ENCODE measurements at regions not wholly inside any gene's neighbourhood (a gene's known extent, or its start where the extent isn't known, plus 50 kb on each side); places are given as distances from the start of the nearest gene placed in this dataset.

DNA sequence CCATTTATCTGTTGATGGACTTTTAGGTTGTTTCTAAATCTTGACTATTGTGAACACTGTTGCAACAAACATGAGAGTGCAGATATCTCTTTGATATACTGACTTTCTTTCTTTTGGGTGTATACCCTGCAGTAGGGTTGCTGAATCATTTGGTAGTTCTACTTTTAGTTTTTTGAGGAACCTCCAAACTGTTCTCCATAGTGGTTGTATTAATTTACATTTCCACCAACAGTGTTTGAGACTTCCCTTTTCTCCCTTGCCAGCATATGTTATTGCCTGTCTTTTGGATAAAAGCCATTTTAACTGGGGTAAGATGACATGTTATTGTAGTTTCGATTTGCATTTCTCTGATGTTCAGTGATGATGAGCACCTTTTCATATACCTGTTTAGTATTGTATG, 330.0 kb downstream of the DDX10 start:
- no peak overlapping the region for H3K27ac Mint-ChIP-seq (ENCODE audit: unreplicated experiment)
- TF ChIP-seq, protein P1, sequence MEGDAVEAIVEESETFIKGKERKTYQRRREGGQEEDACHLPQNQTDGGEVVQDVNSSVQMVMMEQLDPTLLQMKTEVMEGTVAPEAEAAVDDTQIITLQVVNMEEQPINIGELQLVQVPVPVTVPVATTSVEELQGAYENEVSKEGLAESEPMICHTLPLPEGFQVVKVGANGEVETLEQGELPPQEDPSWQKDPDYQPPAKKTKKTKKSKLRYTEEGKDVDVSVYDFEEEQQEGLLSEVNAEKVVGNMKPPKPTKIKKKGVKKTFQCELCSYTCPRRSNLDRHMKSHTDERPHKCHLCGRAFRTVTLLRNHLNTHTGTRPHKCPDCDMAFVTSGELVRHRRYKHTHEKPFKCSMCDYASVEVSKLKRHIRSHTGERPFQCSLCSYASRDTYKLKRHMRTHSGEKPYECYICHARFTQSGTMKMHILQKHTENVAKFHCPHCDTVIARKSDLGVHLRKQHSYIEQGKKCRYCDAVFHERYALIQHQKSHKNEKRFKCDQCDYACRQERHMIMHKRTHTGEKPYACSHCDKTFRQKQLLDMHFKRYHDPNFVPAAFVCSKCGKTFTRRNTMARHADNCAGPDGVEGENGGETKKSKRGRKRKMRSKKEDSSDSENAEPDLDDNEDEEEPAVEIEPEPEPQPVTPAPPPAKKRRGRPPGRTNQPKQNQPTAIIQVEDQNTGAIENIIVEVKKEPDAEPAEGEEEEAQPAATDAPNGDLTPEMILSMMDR (IDR thresholded peaks at IDR 0.05; ENCODE audit: unreplicated experiment): no peak
- H3K9me3 Mint-ChIP-seq (ENCODE audit: unreplicated experiment): no peaks in the 10 kb centered on the region
- no peak overlapping the region for H3K4me3 Mint-ChIP-seq (ENCODE audit: unreplicated experiment)
- DNase-seq (ENCODE audit: low spot score): no peak
- no peaks in the 10 kb centered on the region for H3K36me3 Mint-ChIP-seq (ENCODE audit: low read depth, unreplicated experiment)
- H3K27me3 Mint-ChIP-seq (ENCODE audit: unreplicated experiment): no peaks in the 10 kb centered on the region
- H3K4me1 Mint-ChIP-seq (ENCODE audit: unreplicated experiment): no peaks in the 10 kb centered on the region

DNA sequence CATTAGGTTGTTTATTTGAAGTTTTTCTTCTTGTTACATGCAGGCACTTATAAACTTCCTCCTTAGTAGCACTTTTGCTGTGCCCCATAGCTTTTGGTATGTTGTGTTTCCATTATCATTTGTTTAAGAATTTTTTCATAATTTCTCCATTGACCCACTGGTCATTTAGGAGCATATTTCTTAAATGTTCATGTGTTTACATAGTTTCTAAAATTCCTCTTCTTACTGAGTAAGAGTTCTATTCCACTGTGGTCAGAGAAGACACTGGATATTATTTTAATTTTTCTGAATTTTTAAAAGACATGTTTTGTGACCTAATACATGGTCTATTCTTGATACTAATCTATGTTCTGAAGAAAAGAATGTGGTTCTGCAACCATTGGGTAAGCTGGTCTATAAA, 333.0 kb downstream of the DDX10 start:
- H3K27me3 Mint-ChIP-seq (ENCODE audit: unreplicated experiment): no peaks in the 10 kb centered on the region
- DNase-seq (ENCODE audit: low spot score): no peak
- H3K36me3 Mint-ChIP-seq (ENCODE audit: low read depth, unreplicated experiment): no peaks in the 10 kb centered on the region
- TF ChIP-seq, protein P1 (IDR thresholded peaks at IDR 0.05; ENCODE audit: unreplicated experiment): no peak
- H3K27ac Mint-ChIP-seq (ENCODE audit: unreplicated experiment): no peak overlapping the region
- no peak overlapping the region for H3K4me3 Mint-ChIP-seq (ENCODE audit: unreplicated experiment)
- no peaks in the 10 kb centered on the region for H3K4me1 Mint-ChIP-seq (ENCODE audit: unreplicated experiment)
- no peaks in the 10 kb centered on the region for H3K9me3 Mint-ChIP-seq (ENCODE audit: unreplicated experiment)

DNA sequence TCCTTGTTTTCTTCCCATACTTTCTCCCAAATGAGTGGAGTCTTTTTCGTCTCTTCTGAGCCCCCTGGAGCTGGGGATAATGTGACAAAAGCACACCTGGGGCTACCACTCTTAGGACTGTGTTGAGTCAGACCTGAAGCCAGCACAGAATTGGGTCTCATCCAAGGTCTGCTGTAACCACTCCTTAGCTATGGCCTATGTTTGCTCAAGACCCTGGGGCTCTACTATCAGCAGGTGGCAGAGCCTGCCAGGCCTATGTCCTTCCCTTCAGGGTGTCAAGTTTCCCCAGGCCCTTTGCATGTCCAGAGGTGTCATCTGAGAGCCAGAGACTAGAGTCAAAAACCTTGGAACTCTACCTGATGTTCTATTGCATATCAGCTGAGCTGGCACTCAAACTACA, 335.7 kb downstream of the DDX10 start:
- Mint-ChIP-seq H3K27ac (ENCODE audit: unreplicated experiment) (no peak overlapping the region), H3K9me3 (ENCODE audit: unreplicated experiment) (no peaks in the 10 kb centered on the region), H3K4me1 (ENCODE audit: unreplicated experiment) (no peaks in the 10 kb centered on the region), H3K36me3 (ENCODE audit: low read depth, unreplicated experiment) (no peaks in the 10 kb centered on the region), H3K27me3 (ENCODE audit: unreplicated experiment) (peaks cover 2% of the 10 kb centered on the region), H3K4me3 (ENCODE audit: unreplicated experiment) (no peak overlapping the region)
- DNase-seq (ENCODE audit: low spot score): no peak
- TF ChIP-seq, protein P1 (IDR thresholded peaks at IDR 0.05; ENCODE audit: unreplicated experiment): no peak

DNA sequence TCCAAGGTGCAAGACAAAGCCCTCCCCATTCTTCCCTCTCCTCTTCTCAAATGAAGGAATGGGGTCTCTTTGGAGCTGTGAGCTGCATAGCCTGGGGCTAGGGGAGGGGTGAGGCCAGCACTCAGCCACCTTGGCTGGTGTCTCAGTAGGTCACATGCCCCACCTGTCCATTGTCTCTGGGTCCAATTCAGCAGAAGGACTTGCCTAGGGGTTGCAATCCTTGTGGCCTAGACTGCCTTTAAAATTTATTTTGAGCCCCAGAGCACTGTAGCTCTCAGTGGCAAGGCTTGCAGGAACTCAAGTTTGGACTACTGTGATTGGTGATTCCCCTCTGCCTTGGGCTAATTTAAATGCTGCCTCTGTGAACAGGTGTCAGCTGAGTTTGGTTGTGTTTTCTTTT, 336.7 kb downstream of the DDX10 start:
- H3K4me1 Mint-ChIP-seq (ENCODE audit: unreplicated experiment): no peaks in the 10 kb centered on the region

DNA sequence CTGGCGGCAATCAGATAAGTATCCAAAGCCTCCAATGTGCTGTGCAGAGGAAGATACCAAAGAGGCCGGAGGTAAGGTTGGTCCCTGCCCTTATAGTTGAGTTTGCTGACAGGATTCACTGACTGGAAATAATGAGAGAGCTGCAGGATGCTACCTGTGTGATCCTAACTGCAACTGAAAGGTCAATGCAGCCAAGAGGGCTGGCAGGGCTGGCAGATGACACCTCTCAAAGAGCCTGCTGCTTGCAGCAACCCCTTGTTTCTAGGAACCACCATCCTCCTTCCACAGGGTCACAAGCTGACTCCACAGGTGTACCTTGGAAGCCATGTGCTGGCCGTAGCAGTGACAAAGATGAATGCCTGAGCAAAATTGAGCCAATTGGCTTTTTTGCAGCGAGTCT, 348.1 kb downstream of the DDX10 start:
- Mint-ChIP-seq H3K9me3 (ENCODE audit: unreplicated experiment) (no peaks in the 10 kb centered on the region), H3K4me1 (ENCODE audit: unreplicated experiment) (no peaks in the 10 kb centered on the region), H3K27ac (ENCODE audit: unreplicated experiment) (no peak overlapping the region), H3K36me3 (ENCODE audit: low read depth, unreplicated experiment) (no peaks in the 10 kb centered on the region), H3K4me3 (ENCODE audit: unreplicated experiment) (no peak overlapping the region), H3K27me3 (ENCODE audit: unreplicated experiment) (peaks cover 2% of the 10 kb centered on the region)
- no peak for DNase-seq (ENCODE audit: low spot score)
- TF ChIP-seq, protein P1 (IDR thresholded peaks at IDR 0.05; ENCODE audit: unreplicated experiment): no peak

More for the DNA sequence above, 336.7 kb downstream of the DDX10 start:
- Mint-ChIP-seq H3K4me3 (ENCODE audit: unreplicated experiment) (no peak overlapping the region), H3K36me3 (ENCODE audit: low read depth, unreplicated experiment) (no peaks in the 10 kb centered on the region), H3K27me3 (ENCODE audit: unreplicated experiment) (peaks cover 2% of the 10 kb centered on the region), H3K27ac (ENCODE audit: unreplicated experiment) (no peak overlapping the region), H3K9me3 (ENCODE audit: unreplicated experiment) (no peaks in the 10 kb centered on the region)
- DNase-seq (ENCODE audit: low spot score): no peak
- TF ChIP-seq, protein P1 (IDR thresholded peaks at IDR 0.05; ENCODE audit: unreplicated experiment): no peak
